ENCODE measurements at regions not wholly inside any gene's neighbourhood (a gene's known extent, or its start where the extent isn't known, plus 50 kb on each side); places are given as distances from the start of the nearest gene placed in this dataset.
"Not testable (repeated sequence)": the region's sequence is repeated elsewhere in the genome, so short reads cannot be mapped to it uniquely, and the experiment has no call there.

GRCh38 chr14:25444381-25444780 is 394.4 kb upstream of the STXBP6 start:
- Histone ChIP-seq H3K27ac (ENCODE audit: low read depth in 2 of 2, low read length in 1 of 2) (no peak overlapping the region), H3K27me3 (ENCODE audit: insufficient read depth) (no peaks in the 10 kb centered on the region), H3K9ac (no peak overlapping the region), H4K20me1 (ENCODE audit: insufficient read depth) (no peaks in the 10 kb centered on the region), H3K4me2 (no peak overlapping the region), H3F3A (replicated peaks; ENCODE audit: insufficient read depth) (no peaks in the 10 kb centered on the region), H3K79me2 (ENCODE audit: insufficient read depth) (no peaks in the 10 kb centered on the region), H3K4me3 (ENCODE audit: low read depth in 2 of 2, low read length in 1 of 2) (no peak overlapping the region), H3K9me3 (no peaks in the 10 kb centered on the region), H3K4me1 (ENCODE audit: control insufficient read depth in 1 of 2, insufficient read depth in 2 of 2, low read depth in 1 of 2, low read length in 1 of 2) (no peaks in the 10 kb centered on the region), H3K9me2 (no peaks in the 10 kb centered on the region), H3K36me3 (replicated peaks in 1 of 2; ENCODE audit: control insufficient read depth in 1 of 2, insufficient read depth in 2 of 2, low read length in 1 of 2) (no peaks in the 10 kb centered on the region), H2AFZ (ENCODE audit: low read depth) (no peak overlapping the region)
- 0% methylated on average over 2 of the region's 2 CpGs for whole genome bisulfite sequencing (ENCODE audit: low lambda C conversion rate)
- no peak for TF ChIP-seq SIN3A (IDR thresholded peaks at IDR 0.05; ENCODE audit: borderline replicate concordance, low read depth, low read length)
- no peak for TF ChIP-seq RFX5 (IDR thresholded peaks at IDR 0.05; ENCODE audit: low read length)
- no peak for TF ChIP-seq USF2 (IDR thresholded peaks at IDR 0.05; ENCODE audit: borderline replicate concordance, low read depth, low read length)
- no peak for TF ChIP-seq IRF3 (IDR thresholded peaks at IDR 0.05; ENCODE audit: low read depth, low read length)
- no peak for TF ChIP-seq POLR2AphosphoS5 (IDR thresholded peaks at IDR 0.05; ENCODE audit: low read depth, low read length)
- no peak for TF ChIP-seq GABPA (IDR thresholded peaks at IDR 0.05; ENCODE audit: low read depth)
- no peak for TF ChIP-seq NRF1 (IDR thresholded peaks at IDR 0.05; ENCODE audit: low read depth, low read length)
- TF ChIP-seq TEAD4 (IDR thresholded peaks at IDR 0.05; ENCODE audit: borderline replicate concordance, insufficient read depth), result no peak
- TF ChIP-seq MEF2A (IDR thresholded peaks at IDR 0.05; ENCODE audit: borderline replicate concordance, low read depth), result no peak
- TF ChIP-seq MAX (IDR thresholded peaks at IDR 0.05; ENCODE audit: low read depth), result no peak
- no peak for TF ChIP-seq EP300 (IDR thresholded peaks at IDR 0.05; ENCODE audit: borderline replicate concordance in 1 of 2, low read depth in 1 of 2, low read length in 1 of 2)
- TF ChIP-seq RAD21 (IDR thresholded peaks at IDR 0.05; ENCODE audit: low read length), result no peak
- no peak for TF ChIP-seq YY1 (IDR thresholded peaks at IDR 0.05; ENCODE audit: low read depth)
- ChIA-PET POLR2A (no interaction called here), CTCF (no interaction called here)
- no peak for DNase-seq

- H3K4me2 ChIP-seq; H2AFZ ChIP-seq (ENCODE audit: low read depth); H4K20me1 ChIP-seq (ENCODE audit: insufficient read depth); H3K4me3 ChIP-seq (ENCODE audit: low read depth in 2 of 2, low read length in 1 of 2); H3K27ac ChIP-seq (ENCODE audit: low read depth in 2 of 2, low read length in 1 of 2); H3F3A ChIP-seq (replicated peaks; ENCODE audit: insufficient read depth); H3K9me2 ChIP-seq; H3K27me3 ChIP-seq (ENCODE audit: insufficient read depth); H3K9me3 ChIP-seq; H3K36me3 ChIP-seq (replicated peaks in 1 of 2; ENCODE audit: control insufficient read depth in 1 of 2, insufficient read depth in 2 of 2, low read length in 1 of 2); H3K79me2 ChIP-seq (ENCODE audit: insufficient read depth); H3K9ac ChIP-seq; H3K4me1 ChIP-seq (ENCODE audit: control insufficient read depth in 1 of 2, insufficient read depth in 2 of 2, low read depth in 1 of 2, low read length in 1 of 2); POLR2A ChIA-PET; DNase-seq: not testable (repeated sequence)
- WGBS (ENCODE audit: low lambda C conversion rate), result 0% methylated on average over 2 of the region's 2 CpGs
- CTCF ChIA-PET, result interaction anchor here (0.9 kb wide), 1 partner anchor 10 kb away, joined by 3 read pairs; no protein-coding TSS in a partner anchor
Measured at GRCh38 chr14:25440382-25440781, 390.4 kb upstream of the STXBP6 start.

Measured in SK-N-SH (cell line).